ENCODE measurements at regions not wholly inside any gene's neighbourhood (a gene's known extent, or its start where the extent isn't known, plus 50 kb on each side); places are given as distances from the start of the nearest gene placed in this dataset.

DNA sequence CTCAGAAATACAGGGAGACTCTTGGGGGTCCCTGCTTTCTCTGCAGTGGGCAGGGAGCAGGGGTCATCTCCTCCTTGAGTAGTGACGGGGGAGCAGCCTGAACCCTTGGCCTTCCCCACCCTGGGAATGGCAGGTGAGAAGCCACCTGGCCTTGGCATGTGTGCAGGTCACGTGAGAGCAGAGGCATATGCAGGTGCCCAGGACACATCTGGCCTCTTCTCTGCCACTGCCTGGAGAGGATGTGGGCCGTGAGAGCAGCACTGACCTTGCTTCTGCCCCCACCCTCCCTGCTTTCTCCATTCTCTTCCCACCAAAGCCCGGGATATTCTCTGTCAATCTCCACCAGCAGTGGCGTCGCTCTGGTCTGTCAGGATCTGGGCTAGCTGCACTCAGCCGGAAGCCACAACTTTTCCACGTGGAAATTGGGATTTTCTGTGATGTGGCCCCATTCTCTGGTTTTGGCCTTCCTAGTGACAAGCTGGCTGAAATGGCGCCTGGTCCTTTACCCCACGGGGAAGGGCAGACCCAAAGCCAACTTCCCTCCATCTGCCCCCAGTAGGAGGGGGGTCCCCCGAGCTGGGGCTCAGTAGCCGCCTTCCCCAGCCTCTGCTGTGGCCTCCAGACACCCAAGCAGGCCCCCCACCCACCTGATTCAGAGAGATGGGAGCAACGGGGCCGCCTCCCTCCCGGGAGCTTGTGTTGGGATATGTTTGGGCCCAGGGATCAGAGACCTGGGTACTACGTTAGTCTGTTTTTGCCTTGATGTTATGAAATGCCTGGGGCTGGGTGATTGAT is 70.4 kb upstream of the FCN1 start:
- no peak for DNase-seq

DNA sequence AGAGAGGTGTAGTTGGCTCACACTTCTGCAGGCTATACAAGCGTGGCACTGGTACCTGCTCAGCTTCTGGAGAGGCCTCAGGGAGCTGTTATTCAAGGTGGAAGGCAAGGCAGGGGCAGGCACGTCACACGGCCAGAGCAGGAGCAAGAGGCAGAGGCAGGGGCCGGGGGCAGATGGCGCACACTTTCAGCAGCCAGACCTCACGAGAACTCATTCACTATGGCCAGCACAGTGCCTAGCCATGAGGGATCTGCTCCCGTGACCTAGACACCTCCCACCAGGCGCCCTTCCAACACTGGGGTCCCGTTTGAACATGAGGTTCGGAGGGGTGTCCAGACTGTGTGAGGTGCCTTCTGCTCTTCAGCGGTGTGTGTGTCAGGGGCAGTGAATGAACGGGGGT is 71.0 kb upstream of the FCN1 start:
- DNase-seq = no peak

DNA sequence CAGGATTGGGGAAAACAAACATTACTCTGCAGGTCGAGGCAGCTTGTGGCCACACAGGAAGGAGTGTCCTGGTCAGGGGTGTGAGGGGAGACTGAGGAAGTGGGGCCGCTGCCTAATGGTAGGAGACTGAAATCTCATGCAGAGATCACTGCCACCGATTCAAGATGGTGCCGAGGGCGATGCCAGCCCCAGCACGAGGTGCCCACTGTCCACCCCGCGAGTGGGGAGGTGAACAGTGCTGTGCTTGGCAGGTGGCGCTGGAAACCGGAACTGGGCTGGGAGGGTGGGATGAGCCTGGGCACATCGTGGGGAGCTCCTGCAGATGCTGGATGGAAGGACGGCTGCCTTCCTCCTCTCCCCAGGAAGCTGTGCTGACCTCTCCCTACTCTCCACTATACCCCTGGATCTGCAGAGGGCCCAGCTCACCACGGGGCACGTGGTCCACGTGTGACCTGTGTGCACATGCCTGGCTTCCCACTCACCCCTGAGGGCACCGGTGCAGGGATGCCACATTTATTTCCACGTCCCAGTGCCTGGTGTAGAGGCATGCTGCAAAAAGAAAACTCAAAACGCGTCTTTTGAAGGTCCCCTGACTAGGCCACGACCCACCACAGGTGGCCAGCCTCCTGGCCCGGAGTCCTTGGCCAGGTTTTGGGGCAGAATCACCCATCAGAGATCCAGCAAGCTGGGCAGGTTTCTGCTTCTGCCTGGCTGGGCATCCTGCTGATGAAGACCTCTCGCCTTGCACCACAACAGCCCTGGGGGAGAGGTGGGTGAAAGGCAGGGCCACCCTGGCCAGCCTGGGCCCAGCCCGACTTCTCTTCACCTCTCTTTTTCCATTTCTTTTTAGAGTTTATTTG is 71.7 kb upstream of the FCN1 start:
- no peak for DNase-seq

DNA sequence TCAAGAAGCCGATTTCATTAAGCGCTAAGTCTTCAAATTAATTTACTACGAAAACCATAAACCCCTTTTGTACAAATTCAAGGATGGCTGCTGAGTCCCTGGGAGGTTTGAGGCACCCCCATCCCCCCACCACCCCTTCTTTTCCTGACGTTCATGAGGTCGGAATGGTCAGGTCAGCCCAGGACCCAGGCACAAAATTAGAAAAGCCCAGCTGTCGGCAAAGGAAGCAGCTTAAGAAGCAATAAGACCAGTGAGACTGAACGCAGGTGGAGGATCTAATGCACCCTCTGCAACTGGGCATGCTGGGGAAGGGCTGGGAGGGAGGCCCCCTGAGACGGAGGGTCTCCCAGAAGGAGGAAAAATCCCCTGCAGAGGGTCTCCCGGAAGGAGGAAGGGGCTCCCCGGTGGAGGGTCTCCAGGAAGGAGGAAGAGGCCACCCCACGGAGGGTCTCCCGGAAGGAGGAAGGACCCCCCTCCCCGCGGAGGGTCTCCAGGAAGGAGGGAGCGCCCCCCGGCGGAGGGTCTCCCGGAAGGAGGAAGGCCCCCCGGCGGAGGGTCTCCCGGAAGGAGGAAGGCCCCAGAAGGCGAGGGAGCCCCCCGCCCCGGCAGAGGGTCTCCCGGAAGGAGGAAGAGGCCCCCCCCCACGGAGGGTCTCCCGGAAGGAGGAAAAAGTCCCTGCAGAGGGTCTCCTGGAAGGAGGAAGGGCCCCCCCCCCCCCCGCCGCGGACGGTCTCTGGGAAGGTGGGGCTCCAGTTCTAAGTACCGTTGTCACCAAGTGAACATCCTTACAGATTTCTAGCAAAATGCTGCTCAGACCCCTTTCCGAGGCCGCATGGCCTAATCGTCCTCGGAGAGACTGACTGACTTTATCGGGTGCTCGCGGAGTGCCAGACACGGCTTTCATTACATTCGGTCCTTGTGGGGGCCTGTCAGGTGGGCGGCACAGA is 74.4 kb upstream of the FCN1 start:
- DNase-seq = no peak

DNA sequence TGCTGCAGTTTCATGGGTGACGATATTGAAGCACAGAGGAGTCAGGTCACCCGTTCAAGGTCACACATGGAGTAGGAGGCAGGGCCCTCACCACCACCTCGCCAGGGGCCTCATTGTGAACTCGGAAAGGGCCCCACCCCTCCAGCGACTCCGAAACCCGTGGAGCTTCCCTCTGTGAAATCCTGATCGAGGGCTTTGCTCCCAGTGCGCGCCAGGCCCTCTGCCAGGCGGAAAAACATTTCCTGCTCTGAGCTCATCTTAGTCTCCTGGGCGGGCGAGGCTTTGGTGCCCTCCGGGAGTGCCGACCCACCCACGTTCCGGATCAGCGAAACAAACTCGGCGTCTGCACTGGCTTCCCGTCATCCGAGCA is 75.0 kb upstream of the FCN1 start:
- no peak for DNase-seq

DNA sequence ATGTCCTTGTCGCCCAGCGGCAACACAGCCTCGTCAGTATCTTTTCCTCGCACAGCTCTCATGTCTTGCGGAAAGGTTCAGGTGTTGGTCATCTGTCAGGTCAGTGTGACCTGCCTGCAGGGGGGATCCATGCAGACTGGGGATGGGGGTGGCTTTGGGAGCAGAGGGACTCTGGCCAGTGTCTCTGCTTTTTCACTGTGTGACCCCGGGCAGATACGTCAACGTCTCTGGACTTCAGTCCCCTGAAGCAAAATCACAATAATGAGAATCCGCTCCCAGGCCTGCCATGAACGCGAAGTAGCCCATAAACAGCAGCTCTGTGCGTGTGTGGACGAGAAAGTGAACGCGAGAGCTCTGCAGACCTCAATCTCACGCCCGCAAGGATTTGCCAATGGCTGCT is 75.7 kb upstream of the FCN1 start:
- DNase-seq = no peak

DNA sequence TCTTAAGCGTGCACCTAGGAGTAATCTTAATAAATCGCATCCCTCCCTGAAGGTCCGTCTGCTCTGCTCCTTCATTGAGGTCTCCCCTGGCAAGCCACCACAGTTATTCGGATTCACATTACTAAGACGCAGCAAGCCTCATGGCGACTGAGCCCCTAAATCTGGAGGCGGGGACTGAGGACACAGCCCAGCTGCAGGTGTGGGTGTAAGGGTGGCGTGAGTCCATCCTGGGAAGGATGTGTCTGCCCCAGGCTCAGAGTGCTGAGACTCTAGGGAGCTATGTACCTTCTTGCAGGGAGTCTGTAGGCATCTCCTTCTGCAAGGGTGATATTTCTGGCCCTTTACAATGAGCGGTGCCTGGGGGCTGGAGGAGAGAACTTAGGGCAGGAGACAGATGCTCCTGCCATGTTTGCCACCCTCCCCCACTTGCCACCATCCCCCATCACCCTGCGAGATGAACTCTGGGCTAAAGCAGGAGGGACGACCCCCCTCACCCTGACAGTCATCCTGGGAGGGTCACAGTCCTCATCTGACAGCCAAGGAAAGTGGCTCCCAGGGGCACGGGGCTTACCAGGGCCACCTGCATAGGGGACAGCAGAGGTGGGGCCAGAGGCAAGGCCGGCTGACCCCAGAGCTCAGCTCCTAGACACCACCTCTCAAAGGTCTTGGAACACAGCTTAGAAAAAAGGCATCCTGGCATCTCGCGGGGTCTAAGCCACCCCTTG is 76.4 kb upstream of the FCN1 start:
- DNase-seq = no peak

DNA sequence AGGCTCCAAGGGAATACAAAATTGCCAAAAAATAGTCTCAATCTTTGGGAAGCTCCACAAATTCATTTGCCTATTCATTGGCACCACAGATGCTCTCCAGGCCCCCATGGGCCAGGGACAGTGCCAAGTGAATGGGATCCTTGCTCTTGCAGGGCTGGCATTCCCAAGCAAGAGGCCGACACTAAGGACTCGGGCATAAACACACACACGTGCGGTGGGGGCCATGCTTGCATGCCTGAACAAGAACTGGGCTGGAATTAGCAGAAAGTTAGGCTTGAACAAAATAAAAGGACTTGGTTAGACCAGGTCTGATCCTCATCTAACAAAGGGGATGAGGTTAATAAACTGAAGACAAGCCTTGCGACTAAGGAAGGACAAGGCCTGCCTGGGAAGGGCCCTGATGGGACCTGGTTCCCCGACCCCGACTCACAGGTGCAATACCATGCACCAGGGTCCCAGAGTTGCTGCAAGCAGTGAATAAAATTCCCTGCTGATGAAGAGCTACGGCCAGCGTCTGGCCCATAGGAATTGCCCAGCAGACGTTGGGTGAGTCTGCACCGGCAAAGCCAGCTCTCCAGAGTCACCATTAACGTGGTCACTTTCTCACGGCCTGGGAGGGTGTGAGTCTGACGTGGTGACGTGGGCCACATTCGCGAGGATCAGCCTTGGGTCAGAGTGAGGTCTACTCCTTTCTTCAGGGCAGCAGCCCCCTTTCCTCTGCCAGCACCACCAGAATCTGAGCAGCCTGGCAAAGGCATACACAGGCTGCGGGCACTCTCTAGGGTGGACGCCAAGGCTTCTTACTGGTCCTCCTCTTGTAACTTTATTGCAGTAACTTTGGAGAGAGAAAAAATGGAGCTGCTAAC is 77.4 kb upstream of the FCN1 start:
- no peak for DNase-seq

DNA sequence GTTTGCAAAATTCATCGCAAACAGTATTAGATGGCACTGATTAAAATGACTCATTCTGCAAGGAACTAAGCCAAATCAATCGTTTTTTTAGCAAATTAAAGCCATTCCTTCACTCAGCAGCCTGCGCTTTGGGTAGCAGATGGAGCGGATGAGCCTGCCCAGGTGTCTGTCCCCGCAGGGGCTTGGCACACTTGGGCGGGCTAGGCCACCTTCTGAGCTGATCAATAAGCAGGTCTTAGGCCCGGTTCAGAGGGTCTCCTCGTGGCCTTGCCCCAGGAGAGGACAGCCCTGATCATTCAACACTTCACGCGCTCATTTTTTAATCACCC is 78.0 kb upstream of the FCN1 start:
- no peak for DNase-seq

DNA sequence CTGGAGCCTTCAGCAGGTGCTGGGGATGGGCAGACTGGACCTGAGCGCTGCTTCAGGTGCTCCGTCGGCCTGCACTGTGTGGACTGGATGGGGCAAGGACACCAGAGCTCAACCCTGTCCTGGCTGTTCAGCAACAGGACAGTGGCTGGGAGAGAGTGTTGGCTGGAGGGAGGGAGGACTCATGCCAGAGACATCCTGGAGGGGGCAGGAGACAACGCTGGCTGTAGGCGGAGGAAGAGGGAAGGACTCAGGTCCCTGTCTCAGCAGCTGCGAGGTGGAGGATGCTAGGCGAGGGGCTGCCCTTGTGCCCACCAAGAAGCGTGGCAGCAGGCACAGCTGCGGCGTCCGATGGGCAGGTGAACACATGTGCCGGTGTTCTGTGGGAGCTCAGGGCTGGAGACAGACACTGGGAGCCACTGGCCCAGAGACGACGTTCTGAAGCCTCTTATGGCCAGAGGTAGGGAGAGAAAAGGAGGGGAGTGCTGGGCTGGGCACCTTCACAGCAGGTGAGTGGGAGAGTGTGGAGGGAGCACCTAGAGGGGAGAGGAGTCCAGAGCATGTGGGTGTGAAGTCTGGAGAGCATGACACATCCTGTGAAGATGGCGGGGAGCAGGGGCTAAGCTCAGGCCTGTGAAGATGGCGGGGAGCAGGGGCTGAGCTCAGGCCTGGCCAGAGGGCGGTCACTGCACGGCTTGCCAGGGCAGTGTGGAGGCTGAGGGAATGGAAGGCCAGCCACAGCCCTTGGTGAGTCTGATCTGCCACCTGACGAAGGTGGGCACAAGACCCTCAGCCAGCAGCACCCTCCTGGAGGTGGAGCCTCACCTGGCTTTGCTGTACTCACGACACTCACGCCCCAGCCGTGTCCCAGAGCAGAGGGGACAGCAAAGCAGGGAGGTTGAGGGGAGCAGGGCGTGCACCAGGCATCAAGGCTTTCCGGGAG is 79.1 kb upstream of the FCN1 start:
- DNase-seq = no peak

DNA sequence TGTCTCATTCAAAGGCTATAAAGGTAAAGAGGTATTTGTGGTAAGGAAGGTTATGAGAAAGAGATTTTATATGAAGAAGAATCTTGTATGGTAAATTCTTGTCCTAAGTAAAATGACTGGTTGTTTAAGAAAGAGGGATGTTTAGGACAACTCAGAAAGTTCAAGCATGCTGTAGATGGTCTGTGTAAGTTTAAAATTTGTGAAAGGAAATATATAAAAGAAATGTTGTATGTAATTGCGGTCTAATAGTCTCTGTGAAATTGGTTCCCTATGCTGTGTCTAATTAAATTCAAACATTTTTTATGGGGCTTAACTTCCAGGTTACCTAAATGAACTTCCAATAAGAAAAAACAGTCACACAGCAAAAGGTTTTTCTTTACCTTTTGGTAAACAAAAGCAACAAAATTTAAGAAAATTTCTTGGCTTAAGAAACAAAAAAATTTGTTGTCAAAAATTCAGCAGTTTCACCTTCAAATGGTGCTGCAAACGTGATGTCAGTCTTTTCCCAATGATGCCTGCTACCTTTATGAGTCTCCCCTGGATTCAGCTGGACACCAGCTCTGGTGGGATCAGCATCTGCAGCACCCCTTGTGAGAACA is 83.0 kb upstream of the FCN1 start:
- DNase-seq = peak in 1 of 3 experiments; percentile 0

DNA sequence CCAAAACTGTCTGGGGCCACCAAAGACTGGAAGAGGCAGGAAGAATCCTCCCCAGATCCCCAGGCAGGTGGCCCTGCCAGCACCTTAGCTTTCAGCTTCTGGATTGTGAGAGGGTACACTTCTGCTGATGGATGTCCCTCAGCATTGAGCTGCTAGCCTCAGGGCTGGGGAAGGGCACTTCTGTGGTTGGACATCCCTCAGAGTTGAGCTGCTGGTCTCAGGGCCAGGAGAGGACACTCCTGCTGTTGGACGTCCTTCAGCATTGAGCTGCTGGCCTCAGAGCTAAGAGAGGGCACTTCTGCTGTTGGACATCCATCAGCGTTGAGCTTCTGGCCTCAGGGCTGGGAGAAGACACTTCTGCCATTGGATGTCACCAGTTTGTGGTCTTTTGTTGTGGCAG is 83.8 kb upstream of the FCN1 start:
- DNase-seq = no peak

DNA sequence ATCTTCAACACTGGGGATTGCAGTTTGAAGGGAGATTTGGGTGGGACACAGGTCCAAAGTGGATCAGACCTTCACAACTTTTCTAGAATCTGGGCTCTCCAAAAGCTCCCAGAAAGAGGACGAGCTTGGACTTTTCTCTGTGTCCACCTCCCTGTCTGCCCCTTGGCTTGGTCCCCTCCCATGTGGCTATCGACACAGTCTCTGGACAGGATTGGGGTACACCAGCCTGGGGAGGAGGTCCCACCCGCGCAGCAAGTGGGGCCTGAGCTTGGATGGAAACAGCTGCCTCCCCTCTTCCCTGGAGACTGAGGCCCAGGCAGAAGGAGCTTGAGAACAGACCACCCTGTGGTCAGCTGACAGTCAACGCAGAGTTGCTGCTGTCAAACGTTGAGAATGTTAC is 84.6 kb upstream of the FCN1 start:
- DNase-seq = no peak

DNA sequence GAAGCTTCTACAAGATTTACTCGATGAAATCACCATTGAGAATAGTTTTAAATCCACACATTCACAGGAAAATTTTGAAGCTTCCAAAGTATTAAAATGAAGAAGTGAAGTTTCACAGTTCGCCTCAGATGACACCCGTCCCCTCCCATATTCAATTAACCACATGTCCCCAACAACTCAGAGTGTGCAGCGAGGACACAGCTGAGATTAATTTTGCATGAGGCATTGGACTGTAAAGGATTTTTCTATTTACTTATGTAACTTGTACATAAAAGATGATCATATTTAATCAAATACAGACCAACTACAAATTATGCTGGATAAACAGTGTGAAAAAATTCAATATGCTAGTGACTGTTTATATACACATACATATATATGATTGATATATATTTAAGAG is 84.7 kb upstream of the OLFM1 start:
- no peak for DNase-seq

DNA sequence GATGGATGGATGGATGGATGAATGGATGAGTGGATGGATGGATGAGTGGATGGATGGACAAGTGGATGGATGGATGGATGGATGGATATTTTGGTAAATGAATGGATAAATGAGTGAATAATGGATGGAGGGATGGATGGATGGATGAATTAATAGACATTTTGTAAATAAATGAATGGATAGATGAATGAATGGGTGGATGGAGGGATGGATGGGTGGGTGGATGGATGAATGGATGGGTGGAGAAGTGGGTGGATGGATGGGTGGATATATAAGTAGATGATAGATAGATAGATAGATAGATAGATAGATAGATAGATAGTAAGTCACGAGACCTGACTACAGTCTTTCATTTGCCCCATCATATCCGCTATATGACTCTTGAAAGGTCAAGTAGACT is 82.7 kb upstream of the OLFM1 start:
- DNase-seq = no peak

DNA sequence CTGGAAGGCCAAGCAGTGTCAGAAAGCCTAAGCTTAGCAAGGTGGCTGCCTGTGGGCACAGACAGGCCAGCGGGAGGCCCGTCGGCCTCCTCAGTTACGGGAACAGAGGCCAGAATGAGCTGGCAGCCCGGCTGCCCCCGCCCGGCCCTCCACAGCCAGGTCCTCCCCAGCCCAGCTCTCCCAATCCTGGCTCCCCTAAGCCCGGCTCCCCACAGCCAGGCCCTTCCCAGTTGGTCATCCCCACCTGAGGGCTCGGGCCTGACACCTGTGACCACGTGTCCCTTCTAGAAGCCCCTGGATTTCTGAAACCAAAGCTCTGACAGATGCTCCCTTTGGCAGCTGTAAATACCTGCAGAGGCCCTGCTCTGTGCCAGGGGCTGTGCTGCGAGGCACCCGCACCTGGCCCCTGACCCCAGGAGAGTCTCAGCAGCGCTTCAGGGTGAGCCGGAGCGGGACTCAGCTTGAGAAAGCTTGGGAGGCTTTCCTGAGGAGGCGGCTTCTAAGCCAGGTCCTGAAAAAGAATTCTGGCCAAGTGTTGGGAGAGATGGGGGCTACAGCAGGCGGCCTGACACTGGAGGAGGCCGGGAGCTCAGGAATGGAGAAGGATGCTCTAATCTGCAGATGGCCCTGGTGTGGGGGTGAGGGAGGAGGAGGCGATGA is 80.4 kb upstream of the OLFM1 start:
- no peak for DNase-seq

DNA sequence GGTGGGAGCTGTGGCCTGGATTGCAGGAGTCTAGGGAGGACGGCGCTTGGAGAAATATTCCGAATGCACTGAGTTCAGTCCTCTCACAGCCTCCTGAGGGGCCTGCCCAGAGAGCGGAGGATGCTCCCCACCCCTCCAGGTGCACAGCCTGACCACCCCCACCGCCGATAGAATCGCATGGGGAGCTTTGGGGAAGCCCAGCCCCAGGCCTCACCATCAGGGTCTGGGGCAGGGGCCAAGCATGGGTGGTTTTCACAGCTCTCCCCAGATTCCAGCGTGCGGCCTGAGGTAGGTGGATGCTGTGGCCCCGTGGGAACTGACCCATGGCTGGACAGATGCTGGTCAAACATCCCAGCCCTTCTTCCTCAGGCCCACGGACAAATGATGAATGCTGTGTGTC is 79.9 kb upstream of the OLFM1 start:
- no peak for DNase-seq

DNA sequence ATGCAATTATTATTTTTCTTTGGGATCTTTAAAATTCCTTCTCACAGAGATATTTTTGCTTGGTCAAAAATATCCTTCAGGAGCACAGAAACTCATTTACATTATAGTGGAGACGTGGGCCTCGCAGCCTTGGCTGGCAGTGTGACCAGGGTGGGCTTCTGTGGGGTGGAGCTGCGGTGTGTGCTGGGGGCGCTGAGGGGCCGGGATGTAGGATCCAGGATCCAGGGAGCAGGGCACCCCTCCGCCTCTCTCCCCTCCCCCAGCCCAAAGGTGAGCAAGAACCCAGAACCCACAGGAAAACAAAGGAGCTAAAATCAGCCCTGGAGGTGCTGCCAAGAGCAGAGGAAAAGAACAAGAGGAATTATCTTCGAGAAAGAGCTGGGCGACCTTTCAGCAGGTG is 79.1 kb upstream of the OLFM1 start:
- no peak for DNase-seq

DNA sequence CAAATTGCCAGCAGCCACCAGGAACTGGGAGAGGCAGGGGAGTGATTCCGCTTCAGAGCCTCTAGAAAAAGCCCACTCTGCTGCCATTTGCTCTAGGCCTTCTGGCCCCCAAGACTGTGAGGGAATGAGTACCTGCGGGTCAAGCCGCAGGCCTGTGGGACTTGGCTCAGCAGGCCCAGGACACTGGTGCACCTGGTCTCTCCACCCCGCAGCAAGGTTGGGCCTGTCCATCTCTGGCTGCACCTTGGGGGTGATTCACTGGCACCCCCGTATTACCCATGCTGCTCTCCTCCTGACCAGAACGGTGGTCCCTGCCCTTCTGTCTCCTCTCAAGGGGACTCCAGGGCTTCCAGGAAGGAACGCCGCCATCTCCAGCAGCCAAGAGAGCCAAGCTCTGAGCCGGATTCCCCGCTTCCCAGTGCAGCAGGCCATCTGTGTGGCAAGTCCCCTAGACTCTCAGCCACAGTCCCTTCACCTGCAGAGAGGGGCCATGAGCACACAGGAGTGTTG is 78.4 kb upstream of the OLFM1 start:
- no peak for DNase-seq

Measured in NCI-H1417 (cell line).